Muscle of back (tissue), 3 donors: ENCODE measurements at regions not wholly inside any gene's neighbourhood (a gene's known extent, or its start where the extent isn't known, plus 50 kb on each side); places are given as distances from the start of the nearest gene placed in this dataset.

Experiments used
- DNase-seq, 3 donors: peaks; one replicate each; pipeline versions ENCODE4 v3.0.0 to v3.0.0-alpha.2; 2013

DNA sequence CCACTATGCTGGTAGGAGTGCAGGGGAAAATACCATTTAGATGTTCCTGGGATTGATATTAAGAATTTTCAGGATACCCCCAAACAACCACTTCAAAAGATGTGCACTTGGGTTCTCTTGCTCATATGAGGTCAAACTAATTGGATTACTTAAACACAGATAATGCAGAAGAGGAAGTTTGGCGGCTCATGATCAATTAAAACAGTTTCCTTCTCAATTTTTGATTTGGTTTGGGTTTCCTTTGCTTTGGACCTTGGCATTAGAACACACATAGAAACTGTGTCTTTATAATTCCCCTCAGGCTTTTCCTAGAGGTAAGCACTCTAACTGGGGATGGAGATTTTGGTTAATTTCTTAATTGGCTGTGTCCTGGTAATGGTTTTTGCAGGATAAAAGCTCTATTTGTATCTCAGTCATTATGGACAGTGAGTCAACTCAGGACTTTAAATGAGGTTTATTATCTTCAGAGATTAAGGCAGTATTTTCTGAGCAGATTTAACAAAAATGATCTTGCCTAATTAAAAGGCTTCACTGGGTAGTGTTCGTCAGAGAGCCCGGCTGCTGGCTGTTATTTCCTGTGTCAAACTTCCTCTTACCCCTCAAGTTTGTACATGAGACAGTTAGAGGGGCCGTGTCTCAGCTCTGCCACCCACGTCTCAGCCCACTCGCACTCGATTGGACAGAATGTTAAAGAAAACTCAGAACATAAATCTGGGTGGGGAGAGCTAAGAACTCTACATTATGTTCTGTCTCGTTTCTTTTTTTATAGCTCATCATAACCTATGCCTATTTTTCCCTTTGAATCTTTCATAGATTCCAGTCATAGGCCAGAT lies 50.3 kb upstream of the PREP start:
- no peak for DNase-seq
